IMR-90 (cell line): ENCODE measurements at regions not wholly inside any gene's neighbourhood (a gene's known extent, or its start where the extent isn't known, plus 50 kb on each side); places are given as distances from the start of the nearest gene placed in this dataset.

Experiments
- ATAC-seq: fragments of 200-7000 bp; cut with Tn5 transposase; 2 replicates; pipeline ENCODE4 v1.9.1; 2020; ENCODE audit warnings: low read depth, mild to moderate bottlenecking, moderate library complexity
- BruUV-seq: library from RNA; stranded (reverse); fragments of 400-500 nt; replicated peaks from 2 replicates; lab custom pipeline; 2021; lab: Mats Ljungman, UMichigan
- CTCF ChIA-PET: fragments of 300-600 bp; formaldehyde crosslinking; extraction: SDS; loops from one replicate; lab custom pipeline; 2021; ENCODE audit warnings: antibody characterized with exemption; lab: Yijun Ruan, JAX
- POLR2A ChIA-PET: fragments of 300-600 bp; sonication (Branson Sonifier 250); formaldehyde crosslinking; loops from one replicate; lab custom pipeline; 2022; ENCODE audit warnings: antibody characterized with exemption; ENCODE audit not compliant: unreplicated experiment; lab: Charles Lee
- DNase-seq: peaks from one replicate; pipeline ENCODE4 v3.0.0; 2013
- H2AFZ ChIP-seq: replicated peaks from 2 replicates; pipeline ENCODE3; 2013; ENCODE audit warnings: low read length, mild to moderate bottlenecking; ENCODE audit not compliant: poor library complexity
- H2AK5ac ChIP-seq: 2 replicates; pipeline ENCODE4 v1.6.1; 2013; ENCODE audit warnings: low read depth, low read length, inconsistent platforms
- H2AK9ac ChIP-seq: replicated peaks from 2 replicates; pipeline ENCODE3; 2013; ENCODE audit warnings: mild to moderate bottlenecking, low read depth, low read length, moderate library complexity; ENCODE audit not compliant: poor library complexity
- H2BK120ac ChIP-seq: 2 replicates; pipeline ENCODE4 v1.6.1; 2013; ENCODE audit warnings: low read depth, low read length, inconsistent platforms
- H2BK15ac ChIP-seq: 3 replicates; pipeline ENCODE4 v1.6.1; 2013; ENCODE audit warnings: low read depth, low read length, inconsistent platforms
- H2BK20ac ChIP-seq: 2 replicates; pipeline ENCODE4 v1.6.1; 2013; ENCODE audit warnings: low read depth, mild to moderate bottlenecking, inconsistent platforms, low read length, moderate library complexity
- H2BK5ac ChIP-seq: 2 replicates; pipeline ENCODE4 v1.6.1; 2013; ENCODE audit warnings: mild to moderate bottlenecking, low read depth, low read length, inconsistent platforms; ENCODE audit not compliant: poor library complexity, severe bottlenecking
- H3K14ac ChIP-seq: replicated peaks from 2 replicates; pipeline ENCODE4 v1.6.1; 2013; ENCODE audit warnings: low read depth, low read length, inconsistent platforms
- H3K18ac ChIP-seq: 2 replicates; pipeline ENCODE4 v1.6.1; 2013; ENCODE audit warnings: low read depth, low read length, control low read depth
- H3K23ac ChIP-seq: 2 replicates; pipeline ENCODE4 v1.6.1; 2013; ENCODE audit warnings: low read depth, low read length, inconsistent platforms
- H3K27ac ChIP-seq: 2 replicates; pipeline ENCODE4 v1.5.1; 2013; ENCODE audit warnings: mild to moderate bottlenecking, control low read depth, low read length; ENCODE audit not compliant: insufficient read depth
- H3K27me3 ChIP-seq: 2 replicates; pipeline ENCODE4 v1.6.1; 2013; ENCODE audit warnings: low read length; ENCODE audit not compliant: control insufficient read depth, insufficient read depth
- H3K36me3 ChIP-seq: 2 replicates; pipeline ENCODE4 v1.6.1; 2013; ENCODE audit warnings: low read length, mixed read lengths; ENCODE audit not compliant: control insufficient read depth, insufficient read depth
- H3K4ac ChIP-seq: 2 replicates; pipeline ENCODE4 v1.6.1; 2013; ENCODE audit warnings: low read depth, low read length, inconsistent platforms
- H3K4me1 ChIP-seq: 2 replicates; pipeline ENCODE4 v1.6.1; 2013; ENCODE audit warnings: low read length, mixed read lengths; ENCODE audit not compliant: control insufficient read depth, insufficient read depth
- H3K4me2 ChIP-seq: 2 replicates; pipeline ENCODE4 v1.6.1; 2013; ENCODE audit warnings: low read depth, mild to moderate bottlenecking, control low read depth, low read length, moderate library complexity
- H3K4me3 ChIP-seq: 2 replicates; pipeline ENCODE4 v1.5.1; 2013; ENCODE audit warnings: low read depth, mild to moderate bottlenecking, control low read depth, low read length, moderate library complexity; ENCODE audit not compliant: insufficient read depth
- H3K56ac ChIP-seq: 2 replicates; pipeline ENCODE4 v1.6.1; 2013; ENCODE audit warnings: low read length, inconsistent platforms; ENCODE audit not compliant: insufficient read depth; ENCODE audit errors: extremely low read depth
- H3K79me1 ChIP-seq, 2 experiments: 2 replicates each; pipeline ENCODE4 v1.6.1; 2013; ENCODE audit warnings: low read length in 2 of 2, inconsistent platforms in 1 of 2, low read depth in 1 of 2
- H3K9ac ChIP-seq: 2 replicates; pipeline ENCODE4 v1.6.1; 2013; ENCODE audit warnings: low read depth, low read length, control low read depth
- H3K9me1 ChIP-seq: 2 replicates; pipeline ENCODE4 v1.6.1; 2013; ENCODE audit warnings: low read length, inconsistent platforms; ENCODE audit not compliant: insufficient read depth
- H3K9me3 ChIP-seq: 2 replicates; pipeline ENCODE4 v1.6.1; 2013; ENCODE audit warnings: low read length; ENCODE audit not compliant: control insufficient read depth, insufficient read depth
- H4K20me1 ChIP-seq: 2 replicates; pipeline ENCODE4 v1.6.1; 2013; ENCODE audit warnings: low read length, inconsistent platforms; ENCODE audit not compliant: insufficient read depth
- H4K5ac ChIP-seq: 2 replicates; pipeline ENCODE4 v1.6.1; 2013; ENCODE audit warnings: mild to moderate bottlenecking, low read depth, low read length, control low read depth
- H4K8ac ChIP-seq, 2 experiments: 2 replicates each; pipeline ENCODE4 v1.6.1; 2013; ENCODE audit warnings: low read depth in 2 of 2, low read length in 2 of 2, control low read depth in 1 of 2, inconsistent platforms in 1 of 2
- H4K91ac ChIP-seq: 2 replicates; pipeline ENCODE4 v1.6.1; 2013; ENCODE audit warnings: low read depth, low read length, inconsistent platforms; ENCODE audit not compliant: insufficient read depth
- BHLHE40 ChIP-seq: fragments of 150-350 bp; IDR thresholded peaks from 2 replicates; pipeline ENCODE4 v1.6.1; 2016; ENCODE audit warnings: mild to moderate bottlenecking, low read depth, low read length
- CEBPB ChIP-seq: IDR thresholded peaks from 2 replicates; pipeline ENCODE4 v1.6.1; 2012; ENCODE audit warnings: low read depth, low read length, improper control_type of control experiment
- CHD1 ChIP-seq: IDR thresholded peaks from 2 replicates; pipeline ENCODE4 v1.6.1; 2012; ENCODE audit warnings: low read depth, low read length, improper control_type of control experiment
- ELK1 ChIP-seq: fragments of 150-350 bp; IDR thresholded peaks from 2 replicates; pipeline ENCODE4 v1.6.1; 2016; ENCODE audit warnings: low read depth, mild to moderate bottlenecking, low read length, moderate library complexity, borderline replicate concordance
- FOS ChIP-seq: fragments of 150-350 bp; IDR thresholded peaks from 2 replicates; pipeline ENCODE4 v1.6.1; 2016; ENCODE audit warnings: low read depth, low read length
- MAFK ChIP-seq: IDR thresholded peaks from 2 replicates; pipeline ENCODE4 v1.6.1; 2012; ENCODE audit warnings: low read depth, low read length, improper control_type of control experiment
- MAZ ChIP-seq: IDR thresholded peaks from 2 replicates; pipeline ENCODE4 v1.6.1; 2012; ENCODE audit warnings: low read depth, mild to moderate bottlenecking, low read length, improper control_type of control experiment, moderate library complexity, borderline replicate concordance
- MXI1 ChIP-seq: IDR thresholded peaks from 2 replicates; pipeline ENCODE4 v1.6.1; 2012; ENCODE audit warnings: low read depth, mild to moderate bottlenecking, low read length, moderate library complexity, borderline replicate concordance
- NFE2L2 ChIP-seq: fragments of 150-350 bp; IDR thresholded peaks from 2 replicates; pipeline ENCODE4 v1.6.1; 2016; ENCODE audit warnings: low read depth, mild to moderate bottlenecking, low read length
- POLR2A ChIP-seq: IDR thresholded peaks from 2 replicates; pipeline ENCODE4 v1.6.1; 2012; ENCODE audit warnings: mild to moderate bottlenecking, low read depth, low read length
- RAD21 ChIP-seq: IDR thresholded peaks from 2 replicates; pipeline ENCODE4 v1.6.1; 2012; ENCODE audit warnings: low read length, improper control_type of control experiment
- RCOR1 ChIP-seq: IDR thresholded peaks from 2 replicates; pipeline ENCODE4 v1.6.1; 2012; ENCODE audit warnings: mild to moderate bottlenecking, low read length, improper control_type of control experiment; ENCODE audit not compliant: insufficient replicate concordance
- RFX5 ChIP-seq: IDR thresholded peaks from 2 replicates; pipeline ENCODE4 v1.8.0; 2012; ENCODE audit warnings: low read depth, mild to moderate bottlenecking, low read length, moderate library complexity
- SMC3 ChIP-seq: fragments of 150-350 bp; IDR thresholded peaks from 2 replicates; pipeline ENCODE4 v1.6.1; 2016; ENCODE audit warnings: low read depth, mild to moderate bottlenecking, antibody characterized with exemption, low read length, moderate library complexity
- USF2 ChIP-seq: fragments of 150-350 bp; IDR thresholded peaks from 2 replicates; pipeline ENCODE4 v1.6.1; 2017; ENCODE audit warnings: mild to moderate bottlenecking, antibody characterized with exemption, low read length, low read depth
- WGBS, 2 experiments: methylation state at CpG; one replicate each; pipeline versions ENCODE4 v1.1.5 to v1.1.7; 2013; ENCODE audit warnings: missing lambda C conversion rate in 2 of 2; ENCODE audit not compliant: insufficient read length in 1 of 2; ENCODE audit errors: extremely low coverage in 2 of 2; 5-methylcytosine and 5-hydroxymethylcytosine counted together
- dilution Hi-C: fragments of 300-500 bp; cut with HindIII; formaldehyde crosslinking; loops from one replicate; pipeline ENCODE4 v1.14.3; 2018; ENCODE audit warnings: low sequenced_read_pairs; ENCODE audit not compliant: unreplicated experiment
- in situ Hi-C: fragments of 300-500 bp; cut with MboI; formaldehyde crosslinking; loops from 3 replicates; pipeline ENCODE4 v1.14.3; 2019; ENCODE audit warnings: low sequenced_read_pairs, inconsistent platforms, mixed read lengths
- intact Hi-C: fragments of 100-400 bp; cut with micrococcal nuclease; formaldehyde crosslinking; loops from 2 replicates; pipeline ENCODE4 v1.10.0; 2022

- TF ChIP-seq MXI1, result no peak
Observed at GRCh38 chr12:92363295-92364146, 217.9 kb upstream of the BTG1 start (continued).

GRCh38 chr12:92362785-92363184 lies 217.1 kb upstream of the BTG1 start:
- H3K9ac ChIP-seq, result no peak overlapping the region
- CTCF ChIA-PET, result interaction anchor here (0.6 kb wide), 1 partner anchor 140 kb away, joined by 4 read pairs; no protein-coding TSS in a partner anchor
- no peak overlapping the region for H3K18ac ChIP-seq

More at GRCh38 chr12:92362785-92363184, 217.1 kb upstream of the BTG1 start:
- no peak overlapping the region for H3K4me3 ChIP-seq
- H3K56ac ChIP-seq, result no peak overlapping the region
- dilution Hi-C loops (no loop called here), intact Hi-C loops (no loop called here), in situ Hi-C loops (no loop called here)
- H2AK9ac ChIP-seq, result no peak overlapping the region
- H3K27me3 ChIP-seq, result no peaks in the 10 kb centered on the region
- TF ChIP-seq BHLHE40 (no peak), CHD1 (no peak), FOS (no peak), RFX5 (no peak), MAFK (no peak), SMC3 (no peak), RAD21 (no peak), ELK1 (no peak), NFE2L2 (no peak), CEBPB (no peak), MAZ (no peak), RCOR1 (no peak), POLR2A (no peak), MXI1 (no peak), USF2 (no peak)
- no peak overlapping the region for H2AK5ac ChIP-seq
- H3K9me1 ChIP-seq, result no peaks in the 10 kb centered on the region
- H3K36me3 ChIP-seq, result no peaks in the 10 kb centered on the region
- H4K5ac ChIP-seq, result no peak overlapping the region
- H3K23ac ChIP-seq, result no peak overlapping the region
- no CpG with 5 or more reads among the region's 3 CpGs for WGBS, 2 experiments
- H4K91ac ChIP-seq, result no peak overlapping the region
- no peak overlapping the region for H4K8ac ChIP-seq
- POLR2A ChIA-PET, result no interaction called here
- H3K27ac ChIP-seq, result no peak overlapping the region
- no peak overlapping the region for H2BK120ac ChIP-seq
- H3K9me3 ChIP-seq, result no peaks in the 10 kb centered on the region
- H3K4ac ChIP-seq, result no peak overlapping the region
- H2BK15ac ChIP-seq, result no peak overlapping the region
- no peak overlapping the region for H2BK20ac ChIP-seq
- no peak overlapping the region for H3K4me2 ChIP-seq
- H2BK5ac ChIP-seq, result no peak overlapping the region
- ATAC-seq (no peak), DNase-seq (no peak)
- H4K20me1 ChIP-seq, result no peaks in the 10 kb centered on the region
- no peaks in the 10 kb centered on the region for H3K4me1 ChIP-seq
- H2AFZ ChIP-seq, result no peak overlapping the region
- BruUV-seq, result no TSS peak
- H3K14ac ChIP-seq, result no peak overlapping the region
- H3K79me1 ChIP-seq, result no peaks in the 10 kb centered on the region
